NCI-H2196 treated with DMSO at 0.1 percent for 48 hours (cell line): ENCODE measurements at regions not wholly inside any gene's neighbourhood (a gene's known extent, or its start where the extent isn't known, plus 50 kb on each side); places are given as distances from the start of the nearest gene placed in this dataset.
"Not testable (repeated sequence)": the region's sequence is repeated elsewhere in the genome, so short reads cannot be mapped to it uniquely, and the experiment has no call there.

Source experiments
- DNase-seq: peaks from one replicate; lab custom pipeline; 2025; ENCODE audit not compliant: unreplicated experiment; lab: John Stamatoyannopoulos, UW

DNA sequence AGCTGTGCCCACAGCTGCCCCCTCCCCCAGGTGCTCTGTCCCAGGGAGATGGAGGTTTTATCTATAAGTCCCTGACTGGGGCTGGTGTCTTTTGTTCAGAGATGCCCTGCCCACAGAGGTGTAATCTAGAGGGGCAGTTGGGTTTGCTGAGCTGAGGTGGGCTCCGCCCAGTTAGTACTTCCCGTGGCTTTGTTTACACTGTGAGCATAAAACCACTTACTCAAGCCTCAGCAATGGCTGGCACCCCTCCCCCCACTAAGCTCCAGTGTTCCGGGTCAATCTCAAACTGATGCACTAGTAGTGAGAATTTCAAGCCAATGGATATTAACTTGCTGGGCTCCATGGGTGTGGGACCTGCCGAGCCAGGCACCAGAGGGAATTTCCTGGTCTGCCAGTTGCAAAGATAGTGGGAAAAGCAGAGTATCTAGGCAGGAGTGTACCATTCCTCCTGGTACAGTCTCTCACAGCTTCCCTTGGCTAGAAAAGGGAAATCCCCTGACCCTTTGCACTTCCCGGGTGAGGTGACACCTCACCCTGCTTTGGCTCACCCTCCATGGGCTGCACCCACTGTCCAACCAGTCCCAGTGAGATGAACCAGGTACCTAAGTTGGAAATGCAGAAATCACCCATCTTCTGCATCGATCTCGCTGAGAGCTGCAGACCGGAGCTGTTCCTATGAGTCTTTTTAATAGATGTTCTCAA is 509.6 kb downstream of the TMEM38B start:
- DNase-seq = not testable (repeated sequence)

GRCh38 chr9:106207298-106207697 is 513.0 kb downstream of the TMEM38B start:
- DNase-seq = no peak

- DNase-seq = no peak
Measured at GRCh38 chr9:106218427-106218826, 524.1 kb downstream of the TMEM38B start.

GRCh38 chr9:106218854-106219253 is 524.5 kb downstream of the TMEM38B start:
- no peak for DNase-seq

GRCh38 chr9:106220415-106220814 is 526.1 kb downstream of the TMEM38B start:
- DNase-seq = no peak

GRCh38 chr9:106228861-106229260 is 534.5 kb downstream of the TMEM38B start:
- DNase-seq = no peak

DNA sequence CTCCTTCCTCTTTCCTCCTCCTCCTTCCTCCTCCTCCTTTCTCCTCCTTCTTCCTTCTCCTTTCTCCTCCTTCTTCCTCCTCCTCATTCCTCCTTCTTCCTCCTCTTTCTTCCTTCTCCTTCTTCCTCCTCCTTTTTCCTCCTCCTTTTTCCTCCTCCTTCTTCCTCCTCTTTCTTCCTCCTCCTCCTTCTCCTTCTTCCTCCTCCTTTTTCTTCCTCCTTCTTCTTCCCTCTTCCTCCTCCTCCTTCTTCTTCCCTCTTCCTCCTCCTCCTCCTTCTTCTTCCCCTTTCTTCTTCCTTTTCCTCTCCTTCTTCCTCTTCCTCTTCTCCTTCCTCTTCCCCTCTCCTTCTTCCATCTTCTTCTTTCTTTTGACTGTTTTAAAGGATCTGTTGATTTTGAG is 538.8 kb downstream of the TMEM38B start:
- no peak for DNase-seq

DNA sequence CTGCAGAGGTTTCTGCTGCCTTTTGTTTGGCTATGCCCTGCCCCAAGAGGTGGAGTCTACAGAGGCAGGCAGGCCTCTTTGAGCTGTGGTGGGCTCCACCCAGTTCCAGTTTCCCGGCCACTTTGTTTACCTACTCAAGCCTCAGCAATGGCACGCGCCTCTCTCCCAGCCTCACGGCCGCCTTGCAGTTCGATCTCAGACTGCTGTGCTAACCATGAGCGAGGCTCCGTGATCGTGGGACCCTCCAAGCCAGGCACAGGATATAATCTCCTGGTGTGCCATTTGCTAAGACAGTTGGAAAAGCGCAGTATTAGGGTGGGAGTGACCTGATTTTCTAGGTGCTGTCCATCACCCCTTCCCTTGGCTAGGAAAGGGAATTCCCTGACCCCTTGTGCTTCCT is 566.6 kb downstream of the TMEM38B start:
- DNase-seq = not testable (repeated sequence)

GRCh38 chr9:106277966-106278365 is 583.6 kb downstream of the TMEM38B start:
- DNase-seq = no peak

DNA sequence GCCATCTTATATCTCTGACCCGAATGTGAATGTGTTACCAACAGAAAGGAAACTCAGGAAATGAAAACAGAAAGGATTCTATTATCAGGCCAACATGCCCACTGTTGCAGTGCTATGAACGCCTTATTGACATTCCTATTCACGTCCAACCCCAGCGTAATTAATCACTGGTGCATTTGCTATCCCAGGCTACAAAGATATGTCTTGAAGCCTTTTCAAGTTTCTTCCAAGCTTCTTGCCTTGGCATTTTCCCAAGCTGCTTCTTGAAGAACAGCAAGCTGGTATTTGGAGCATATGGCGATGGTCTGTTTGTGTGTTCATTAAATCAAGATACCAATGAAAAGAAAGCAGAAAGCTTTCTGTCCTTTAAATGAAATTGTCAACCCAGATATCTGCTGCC is 579.2 kb upstream of the ZNF462 start:
- no peak for DNase-seq

DNA sequence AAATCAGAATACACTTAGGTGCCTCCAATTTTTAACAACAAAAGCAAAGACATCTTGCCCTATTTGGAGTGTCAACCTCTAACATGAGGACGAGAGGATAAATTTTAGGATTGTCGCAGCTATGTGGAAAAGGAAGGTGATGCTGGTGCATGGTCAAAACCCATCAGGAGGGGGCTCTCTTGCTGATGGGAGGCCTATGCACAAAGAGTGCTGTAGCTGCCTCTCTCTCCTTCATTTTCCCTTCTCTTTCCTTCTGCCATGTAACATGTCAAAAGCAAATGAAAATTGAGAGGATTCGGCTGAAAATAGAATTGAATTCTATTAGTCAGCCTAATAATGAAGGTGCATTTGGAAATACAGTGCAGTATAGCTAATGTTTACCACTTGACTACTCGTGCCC is 578.7 kb upstream of the ZNF462 start:
- no peak for DNase-seq

DNA sequence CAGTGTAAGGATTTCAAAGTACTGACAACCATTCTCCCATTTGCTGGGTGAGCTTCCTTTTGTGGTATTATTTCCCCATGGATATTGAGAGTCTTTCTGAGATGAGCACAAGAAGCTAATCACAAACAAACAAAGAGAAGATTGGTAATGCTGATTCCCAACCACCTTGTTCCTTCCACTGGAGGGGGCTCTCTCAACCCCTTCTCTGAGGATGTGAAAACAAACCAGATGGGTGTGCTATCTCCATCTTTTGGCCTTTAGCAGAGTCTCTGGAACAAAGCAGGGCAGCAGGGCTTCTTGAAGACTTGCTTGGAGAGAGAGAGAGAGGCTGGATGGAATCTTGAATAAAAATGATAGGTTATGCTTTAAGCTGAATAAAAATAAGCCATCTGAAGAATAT is 576.7 kb upstream of the ZNF462 start:
- no peak for DNase-seq

DNA sequence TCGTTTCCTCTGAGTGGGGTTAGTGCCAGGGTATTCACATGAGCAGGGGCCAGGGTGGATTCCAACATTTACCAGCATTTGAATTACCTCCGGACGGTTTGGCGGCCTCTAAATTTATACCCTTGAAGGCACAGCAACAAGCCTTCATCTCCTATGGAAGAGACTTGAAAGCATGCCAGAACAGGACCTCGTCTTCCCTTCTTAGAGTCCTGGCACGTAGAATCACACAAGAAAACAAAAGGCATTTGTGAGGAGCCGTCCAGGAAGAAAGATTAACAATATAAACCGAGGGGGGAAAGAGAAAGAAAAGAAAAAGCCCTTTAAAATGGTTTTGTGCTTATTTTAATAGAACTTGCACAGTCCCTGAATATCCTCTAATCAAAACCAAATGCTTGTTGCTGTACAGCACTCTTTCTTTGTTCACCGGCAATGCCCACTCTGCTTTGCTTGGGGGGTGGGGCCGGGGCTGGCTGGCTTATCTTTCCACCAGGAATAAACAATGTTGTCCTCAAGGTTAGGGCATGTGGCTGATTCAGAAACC is 575.8 kb upstream of the ZNF462 start:
- DNase-seq = no peak

GRCh38 chr9:106287731-106288130 is 575.2 kb upstream of the ZNF462 start:
- no peak for DNase-seq

DNA sequence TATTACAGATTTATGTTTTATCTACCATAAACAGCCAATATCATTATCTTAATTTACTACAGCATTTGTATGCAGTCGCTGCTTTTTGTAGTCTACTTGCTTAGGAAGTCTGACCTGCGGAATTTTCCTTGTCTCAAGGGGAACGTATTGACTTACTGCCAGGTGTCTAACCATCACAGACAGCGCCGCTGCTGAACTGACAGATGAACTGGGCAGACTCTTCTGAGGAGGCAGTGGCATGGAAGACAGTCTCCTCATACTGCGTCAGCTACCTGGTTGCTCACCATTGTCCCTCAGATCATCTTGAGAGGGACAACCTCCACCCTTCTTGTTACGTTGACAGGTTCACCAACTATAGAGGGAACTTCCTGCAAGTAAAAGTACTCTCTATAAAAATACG is 574.3 kb upstream of the ZNF462 start:
- no peak for DNase-seq

GRCh38 chr9:106291786-106292185 is 571.2 kb upstream of the ZNF462 start:
- DNase-seq = no peak

DNA sequence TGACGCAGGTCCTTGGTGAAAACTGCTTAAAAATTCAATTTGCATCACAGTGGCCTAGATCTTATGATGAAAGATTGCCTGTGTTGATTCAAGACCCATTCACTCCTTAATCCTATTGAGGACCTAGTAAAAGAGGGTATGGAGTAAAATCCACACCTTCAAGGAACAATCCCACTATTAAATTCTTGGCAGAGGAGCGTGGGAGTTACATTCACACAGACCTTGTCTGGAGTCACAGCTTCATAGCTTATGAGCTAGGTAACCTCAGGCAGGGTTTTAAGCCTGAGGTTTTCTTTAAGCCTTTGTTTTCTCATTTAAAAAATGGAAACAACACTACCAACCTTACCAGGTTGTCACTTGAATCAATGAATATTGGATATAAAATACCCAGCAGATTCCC is 566.5 kb upstream of the ZNF462 start:
- no peak for DNase-seq

DNA sequence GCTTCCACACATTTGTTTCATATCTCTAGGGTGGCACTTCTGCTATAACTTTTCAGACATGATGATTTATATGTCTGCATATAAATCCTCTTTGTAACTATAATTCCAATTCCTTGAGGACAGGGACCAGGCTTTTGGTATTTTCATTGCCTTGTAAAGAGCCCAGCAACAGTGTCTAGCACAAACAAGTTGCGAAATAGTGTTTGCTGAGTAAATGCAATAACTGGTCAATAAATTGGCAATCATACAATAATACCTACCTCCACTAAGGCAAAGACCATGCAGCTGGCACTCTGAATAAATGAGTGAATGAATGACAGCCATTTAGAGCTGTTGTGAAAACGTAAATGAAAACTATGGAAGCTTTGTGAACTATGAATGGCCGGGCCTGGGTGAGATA is 564.0 kb upstream of the ZNF462 start:
- no peak for DNase-seq

GRCh38 chr9:106304401-106304920 is 558.5 kb upstream of the ZNF462 start:
- DNase-seq = no peak

DNA sequence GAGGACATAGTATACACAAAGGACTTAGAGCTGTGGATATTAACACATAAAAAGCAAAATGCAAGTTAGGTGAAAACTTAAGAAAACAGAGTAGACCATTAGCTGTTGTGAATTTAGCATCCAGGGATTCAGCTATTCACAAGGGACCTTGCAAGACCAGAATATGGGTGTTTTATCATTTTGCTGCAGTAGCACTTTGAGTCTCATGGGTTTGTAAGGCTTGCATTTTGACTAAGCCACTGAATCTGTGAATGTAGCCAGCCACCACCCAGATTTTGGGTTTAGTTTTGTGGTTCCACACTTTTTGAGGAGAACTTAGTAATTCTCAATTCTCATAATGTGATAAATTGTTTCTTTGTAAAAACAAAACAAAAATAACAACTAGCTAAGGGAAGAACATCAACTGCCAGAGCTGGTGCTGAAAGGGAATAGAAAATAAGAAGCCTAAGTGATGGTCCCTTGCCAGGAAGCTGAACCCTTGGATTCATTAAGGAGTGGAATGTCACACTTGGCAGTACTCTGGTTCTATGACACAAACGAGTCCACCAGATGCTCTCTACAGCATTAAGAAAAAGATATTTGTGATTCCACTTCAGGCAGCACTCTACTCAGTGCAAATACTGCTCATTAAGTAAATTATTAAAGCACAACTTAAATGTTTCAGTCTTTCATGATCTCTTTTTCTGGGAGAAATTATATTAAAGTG is 557.4 kb upstream of the ZNF462 start:
- no peak for DNase-seq

GRCh38 chr9:106307670-106308069 is 555.3 kb upstream of the ZNF462 start:
- no peak for DNase-seq

GRCh38 chr9:106309925-106310324 is 553.0 kb upstream of the ZNF462 start:
- DNase-seq = no peak
